Stomach (tissue), 4 donors: ENCODE measurements at regions not wholly inside any gene's neighbourhood (a gene's known extent, or its start where the extent isn't known, plus 50 kb on each side); places are given as distances from the start of the nearest gene placed in this dataset.

ENCODE experiments used
- EP300 ChIP-seq: sonication (generic); formaldehyde crosslinking; IDR thresholded peaks from one replicate; pipeline ENCODE4 v1.6.1; 2017; ENCODE audit warnings: antibody characterized with exemption
- POLR2AphosphoS5 ChIP-seq, 3 donors: sonication (generic); formaldehyde crosslinking; IDR thresholded peaks; one replicate each; pipeline ENCODE4 v1.6.1; 2016; ENCODE audit warnings: antibody characterized with exemption in 3 of 3
- TF ChIP-seq, protein P1 (sequence below), 7 experiments: fragments of 450-650 bp in 4 of 7; fragments of 200-600 bp in 3 of 7; sonication (generic) in 3 of 7; IDR thresholded peaks; one replicate each; pipeline ENCODE4 v1.5.1; 2016 to 2019; ENCODE audit warnings: antibody characterized with exemption in 7 of 7, control low read depth in 2 of 7, mild to moderate bottlenecking in 1 of 7

DNA sequence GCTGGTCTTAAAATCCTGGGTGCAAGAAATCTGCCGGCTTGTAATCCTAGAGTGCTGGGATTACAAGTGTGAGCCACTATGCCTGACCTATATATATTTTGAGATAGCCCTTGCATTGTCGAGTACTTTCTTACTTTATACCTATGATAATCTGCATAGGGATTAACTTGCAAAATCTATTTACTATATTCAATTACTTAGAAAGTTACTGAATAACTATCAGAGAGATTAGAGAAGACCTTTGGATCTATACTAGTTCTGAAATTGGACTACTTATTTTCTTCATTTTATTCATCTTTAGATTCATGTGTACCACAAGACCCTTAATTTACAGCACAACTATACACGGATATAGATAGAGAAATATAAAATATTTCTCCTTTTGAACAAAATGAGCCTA, 1766.0 kb downstream of the NCAM2 start:
- no peak for TF ChIP-seq EP300
- TF ChIP-seq, protein P1, sequence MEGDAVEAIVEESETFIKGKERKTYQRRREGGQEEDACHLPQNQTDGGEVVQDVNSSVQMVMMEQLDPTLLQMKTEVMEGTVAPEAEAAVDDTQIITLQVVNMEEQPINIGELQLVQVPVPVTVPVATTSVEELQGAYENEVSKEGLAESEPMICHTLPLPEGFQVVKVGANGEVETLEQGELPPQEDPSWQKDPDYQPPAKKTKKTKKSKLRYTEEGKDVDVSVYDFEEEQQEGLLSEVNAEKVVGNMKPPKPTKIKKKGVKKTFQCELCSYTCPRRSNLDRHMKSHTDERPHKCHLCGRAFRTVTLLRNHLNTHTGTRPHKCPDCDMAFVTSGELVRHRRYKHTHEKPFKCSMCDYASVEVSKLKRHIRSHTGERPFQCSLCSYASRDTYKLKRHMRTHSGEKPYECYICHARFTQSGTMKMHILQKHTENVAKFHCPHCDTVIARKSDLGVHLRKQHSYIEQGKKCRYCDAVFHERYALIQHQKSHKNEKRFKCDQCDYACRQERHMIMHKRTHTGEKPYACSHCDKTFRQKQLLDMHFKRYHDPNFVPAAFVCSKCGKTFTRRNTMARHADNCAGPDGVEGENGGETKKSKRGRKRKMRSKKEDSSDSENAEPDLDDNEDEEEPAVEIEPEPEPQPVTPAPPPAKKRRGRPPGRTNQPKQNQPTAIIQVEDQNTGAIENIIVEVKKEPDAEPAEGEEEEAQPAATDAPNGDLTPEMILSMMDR (IDR thresholded peaks at IDR 0.05) = no peak
- TF ChIP-seq POLR2AphosphoS5 (IDR thresholded peaks at IDR 0.05) = no peak
